ENCODE measurements at regions not wholly inside any gene's neighbourhood (a gene's known extent, or its start where the extent isn't known, plus 50 kb on each side); places are given as distances from the start of the nearest gene placed in this dataset.
A peak's percentile ranks its signal among the peaks of the same experiment; 100 is the strongest.

DNA sequence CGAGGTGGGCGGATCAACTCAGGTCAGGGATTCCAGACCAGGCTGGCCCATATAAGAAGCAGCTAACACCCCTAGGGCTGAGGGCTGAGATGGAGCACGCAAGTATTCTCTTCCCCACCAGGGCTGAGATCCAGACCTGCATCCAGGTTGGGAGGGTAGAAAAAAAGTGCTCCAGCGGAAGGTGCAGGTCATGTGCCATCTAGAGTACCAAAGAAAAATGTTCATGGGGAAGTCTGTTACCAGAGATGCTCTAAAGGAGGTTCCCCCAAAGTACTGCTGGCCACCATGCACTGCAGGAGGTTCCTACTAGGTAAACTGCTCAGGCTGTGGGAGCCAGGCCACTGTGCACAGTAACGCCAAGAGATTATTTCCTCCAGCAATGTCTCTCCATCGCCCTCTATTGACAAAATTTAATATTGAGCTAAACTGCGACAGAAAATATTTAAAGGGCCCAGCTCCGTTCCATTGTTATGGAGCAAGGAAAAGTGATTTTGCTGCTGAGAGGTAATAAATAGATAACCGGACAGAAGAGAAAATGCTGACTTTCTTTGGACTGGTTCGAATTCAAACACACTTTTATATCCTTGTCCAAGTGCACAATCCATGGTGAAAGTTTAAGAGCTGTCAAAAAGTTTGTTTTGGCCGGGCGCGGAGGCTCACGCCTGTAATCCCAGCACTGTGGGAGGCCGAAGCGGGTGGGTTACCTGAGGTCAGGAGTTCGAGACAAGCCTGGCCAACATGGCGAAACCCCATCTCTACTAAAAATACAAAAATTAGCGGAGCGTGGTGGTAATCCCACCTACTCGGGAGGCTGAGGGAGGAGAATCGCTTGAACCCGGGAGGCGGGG, 159.9 kb downstream of the OR2B2 start:
- peak overlapping the region; percentile 92 for H3K27ac ChIP-seq (ENCODE audit: low read depth in 1 of 2, low read length in 2 of 2)
- peak overlapping the region; percentile 87 to 90 for H3K9ac ChIP-seq (ENCODE audit: low read depth in 1 of 2, low read length in 2 of 2)
- H3K4me1 ChIP-seq (ENCODE audit: control insufficient read depth in 4 of 4, insufficient read depth in 4 of 4, low read length in 3 of 4), result peaks cover 0 to 12% (median 7%) of the 10 kb centered on the region in 4 donors
- no peaks in the 10 kb centered on the region for H3K9me3 ChIP-seq (ENCODE audit: control insufficient read depth in 4 of 4, low read length in 3 of 4)
- peak overlapping the region; percentile 58 to 94 (median 88) for H3K4me3 ChIP-seq (ENCODE audit: low read depth in 1 of 3, low read length in 3 of 3)
- no peaks in the 10 kb centered on the region for H3K36me3 ChIP-seq (ENCODE audit: control insufficient read depth in 4 of 4, insufficient read depth in 3 of 4, low read depth in 1 of 4, low read length in 3 of 4)
- TF ChIP-seq HNF4A (conservative IDR thresholded peaks at IDR 0.05), result no peak
- TF ChIP-seq, protein P1, sequence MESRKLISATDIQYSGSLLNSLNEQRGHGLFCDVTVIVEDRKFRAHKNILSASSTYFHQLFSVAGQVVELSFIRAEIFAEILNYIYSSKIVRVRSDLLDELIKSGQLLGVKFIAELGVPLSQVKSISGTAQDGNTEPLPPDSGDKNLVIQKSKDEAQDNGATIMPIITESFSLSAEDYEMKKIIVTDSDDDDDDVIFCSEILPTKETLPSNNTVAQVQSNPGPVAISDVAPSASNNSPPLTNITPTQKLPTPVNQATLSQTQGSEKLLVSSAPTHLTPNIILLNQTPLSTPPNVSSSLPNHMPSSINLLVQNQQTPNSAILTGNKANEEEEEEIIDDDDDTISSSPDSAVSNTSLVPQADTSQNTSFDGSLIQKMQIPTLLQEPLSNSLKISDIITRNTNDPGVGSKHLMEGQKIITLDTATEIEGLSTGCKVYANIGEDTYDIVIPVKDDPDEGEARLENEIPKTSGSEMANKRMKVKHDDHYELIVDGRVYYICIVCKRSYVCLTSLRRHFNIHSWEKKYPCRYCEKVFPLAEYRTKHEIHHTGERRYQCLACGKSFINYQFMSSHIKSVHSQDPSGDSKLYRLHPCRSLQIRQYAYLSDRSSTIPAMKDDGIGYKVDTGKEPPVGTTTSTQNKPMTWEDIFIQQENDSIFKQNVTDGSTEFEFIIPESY (IDR thresholded peaks at IDR 0.05), result no peak
- peak; percentile 67 for TF ChIP-seq YY1 (IDR thresholded peaks at IDR 0.05)
- no peak for TF ChIP-seq GABPA (IDR thresholded peaks at IDR 0.05 in 1 of 2, conservative IDR thresholded peaks at IDR 0.05 in 1 of 2)
- TF ChIP-seq TAF1 (conservative IDR thresholded peaks at IDR 0.05), result no peak
- no peak for TF ChIP-seq EGR1 (IDR thresholded peaks at IDR 0.05; ENCODE audit: low read depth in 2 of 2)
- TF ChIP-seq HNF4G (IDR thresholded peaks at IDR 0.05), result no peak
- peak; percentile 17 for TF ChIP-seq SP1 (IDR thresholded peaks at IDR 0.05)
- TF ChIP-seq, protein P2, sequence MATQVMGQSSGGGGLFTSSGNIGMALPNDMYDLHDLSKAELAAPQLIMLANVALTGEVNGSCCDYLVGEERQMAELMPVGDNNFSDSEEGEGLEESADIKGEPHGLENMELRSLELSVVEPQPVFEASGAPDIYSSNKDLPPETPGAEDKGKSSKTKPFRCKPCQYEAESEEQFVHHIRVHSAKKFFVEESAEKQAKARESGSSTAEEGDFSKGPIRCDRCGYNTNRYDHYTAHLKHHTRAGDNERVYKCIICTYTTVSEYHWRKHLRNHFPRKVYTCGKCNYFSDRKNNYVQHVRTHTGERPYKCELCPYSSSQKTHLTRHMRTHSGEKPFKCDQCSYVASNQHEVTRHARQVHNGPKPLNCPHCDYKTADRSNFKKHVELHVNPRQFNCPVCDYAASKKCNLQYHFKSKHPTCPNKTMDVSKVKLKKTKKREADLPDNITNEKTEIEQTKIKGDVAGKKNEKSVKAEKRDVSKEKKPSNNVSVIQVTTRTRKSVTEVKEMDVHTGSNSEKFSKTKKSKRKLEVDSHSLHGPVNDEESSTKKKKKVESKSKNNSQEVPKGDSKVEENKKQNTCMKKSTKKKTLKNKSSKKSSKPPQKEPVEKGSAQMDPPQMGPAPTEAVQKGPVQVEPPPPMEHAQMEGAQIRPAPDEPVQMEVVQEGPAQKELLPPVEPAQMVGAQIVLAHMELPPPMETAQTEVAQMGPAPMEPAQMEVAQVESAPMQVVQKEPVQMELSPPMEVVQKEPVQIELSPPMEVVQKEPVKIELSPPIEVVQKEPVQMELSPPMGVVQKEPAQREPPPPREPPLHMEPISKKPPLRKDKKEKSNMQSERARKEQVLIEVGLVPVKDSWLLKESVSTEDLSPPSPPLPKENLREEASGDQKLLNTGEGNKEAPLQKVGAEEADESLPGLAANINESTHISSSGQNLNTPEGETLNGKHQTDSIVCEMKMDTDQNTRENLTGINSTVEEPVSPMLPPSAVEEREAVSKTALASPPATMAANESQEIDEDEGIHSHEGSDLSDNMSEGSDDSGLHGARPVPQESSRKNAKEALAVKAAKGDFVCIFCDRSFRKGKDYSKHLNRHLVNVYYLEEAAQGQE (IDR thresholded peaks at IDR 0.05), result no peak
- TF ChIP-seq, protein P3, sequence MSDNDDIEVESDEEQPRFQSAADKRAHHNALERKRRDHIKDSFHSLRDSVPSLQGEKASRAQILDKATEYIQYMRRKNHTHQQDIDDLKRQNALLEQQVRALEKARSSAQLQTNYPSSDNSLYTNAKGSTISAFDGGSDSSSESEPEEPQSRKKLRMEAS (IDR thresholded peaks at IDR 0.05), result no peak
- peak; percentile 18 to 32 for TF ChIP-seq RXRA (IDR thresholded peaks at IDR 0.05)
- TF ChIP-seq, protein P4, sequence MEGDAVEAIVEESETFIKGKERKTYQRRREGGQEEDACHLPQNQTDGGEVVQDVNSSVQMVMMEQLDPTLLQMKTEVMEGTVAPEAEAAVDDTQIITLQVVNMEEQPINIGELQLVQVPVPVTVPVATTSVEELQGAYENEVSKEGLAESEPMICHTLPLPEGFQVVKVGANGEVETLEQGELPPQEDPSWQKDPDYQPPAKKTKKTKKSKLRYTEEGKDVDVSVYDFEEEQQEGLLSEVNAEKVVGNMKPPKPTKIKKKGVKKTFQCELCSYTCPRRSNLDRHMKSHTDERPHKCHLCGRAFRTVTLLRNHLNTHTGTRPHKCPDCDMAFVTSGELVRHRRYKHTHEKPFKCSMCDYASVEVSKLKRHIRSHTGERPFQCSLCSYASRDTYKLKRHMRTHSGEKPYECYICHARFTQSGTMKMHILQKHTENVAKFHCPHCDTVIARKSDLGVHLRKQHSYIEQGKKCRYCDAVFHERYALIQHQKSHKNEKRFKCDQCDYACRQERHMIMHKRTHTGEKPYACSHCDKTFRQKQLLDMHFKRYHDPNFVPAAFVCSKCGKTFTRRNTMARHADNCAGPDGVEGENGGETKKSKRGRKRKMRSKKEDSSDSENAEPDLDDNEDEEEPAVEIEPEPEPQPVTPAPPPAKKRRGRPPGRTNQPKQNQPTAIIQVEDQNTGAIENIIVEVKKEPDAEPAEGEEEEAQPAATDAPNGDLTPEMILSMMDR (IDR thresholded peaks at IDR 0.05; ENCODE audit: low read depth, low read length, missing input control), result peak; percentile 88
- peak; percentile 83 to 84 for TF ChIP-seq RAD21 (IDR thresholded peaks at IDR 0.05)
- TF ChIP-seq, protein P5, sequence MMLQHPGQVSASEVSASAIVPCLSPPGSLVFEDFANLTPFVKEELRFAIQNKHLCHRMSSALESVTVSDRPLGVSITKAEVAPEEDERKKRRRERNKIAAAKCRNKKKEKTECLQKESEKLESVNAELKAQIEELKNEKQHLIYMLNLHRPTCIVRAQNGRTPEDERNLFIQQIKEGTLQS (IDR thresholded peaks at IDR 0.05), result no peak
- H3K27me3 ChIP-seq (ENCODE audit: control insufficient read depth in 4 of 4, insufficient read depth in 4 of 4, low read length in 3 of 4), result no peaks in the 10 kb centered on the region
- 13% methylated on average over 24 of the region's 24 CpGs for WGBS
- no peak for DNase-seq (ENCODE audit: low spot score)
